GM12874 (cell line): ENCODE measurements at regions not wholly inside any gene's neighbourhood (a gene's known extent, or its start where the extent isn't known, plus 50 kb on each side); places are given as distances from the start of the nearest gene placed in this dataset.

Experiments
- CTCF ChIP-seq: IDR thresholded peaks from 2 replicates; pipeline ENCODE4 v1.5.1; 2011; ENCODE audit warnings: low read depth, mild to moderate bottlenecking, control low read depth, low read length, moderate library complexity; ENCODE audit not compliant: insufficient read depth

DNA sequence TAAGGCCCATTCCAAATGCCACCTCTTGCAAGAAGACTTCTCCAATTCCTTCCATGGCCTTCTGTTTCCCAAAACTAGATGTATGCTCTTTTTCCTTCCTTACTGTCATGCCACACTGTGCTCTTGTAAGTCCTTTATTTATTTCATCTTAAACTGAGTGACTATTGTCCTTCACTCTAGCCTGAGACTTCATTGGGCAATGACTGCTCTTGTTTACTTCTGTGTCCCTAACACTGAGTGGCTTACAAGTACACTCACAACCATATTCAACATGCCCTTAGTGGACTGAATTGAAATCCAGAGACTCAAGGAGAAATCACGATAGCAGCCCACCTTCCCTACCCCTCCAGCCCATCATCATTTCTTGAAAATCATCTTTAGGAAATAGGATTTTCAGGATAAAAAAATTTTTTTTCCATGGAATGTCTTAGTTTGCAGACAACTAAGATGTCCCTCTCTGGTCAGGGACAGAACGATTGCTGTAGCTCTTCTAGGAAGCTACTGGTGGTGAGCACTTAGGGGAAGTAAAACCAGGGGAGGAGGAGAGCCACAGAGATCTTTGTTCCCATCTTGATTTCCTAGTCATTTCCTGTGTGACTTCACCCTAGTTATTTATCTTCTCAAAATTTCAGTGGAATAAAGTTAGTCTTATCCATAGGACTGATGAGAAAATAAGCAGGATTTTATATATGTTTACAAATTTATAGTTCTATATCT lies 80.7 kb downstream of the CYRIA start:
- TF ChIP-seq CTCF: no peak

DNA sequence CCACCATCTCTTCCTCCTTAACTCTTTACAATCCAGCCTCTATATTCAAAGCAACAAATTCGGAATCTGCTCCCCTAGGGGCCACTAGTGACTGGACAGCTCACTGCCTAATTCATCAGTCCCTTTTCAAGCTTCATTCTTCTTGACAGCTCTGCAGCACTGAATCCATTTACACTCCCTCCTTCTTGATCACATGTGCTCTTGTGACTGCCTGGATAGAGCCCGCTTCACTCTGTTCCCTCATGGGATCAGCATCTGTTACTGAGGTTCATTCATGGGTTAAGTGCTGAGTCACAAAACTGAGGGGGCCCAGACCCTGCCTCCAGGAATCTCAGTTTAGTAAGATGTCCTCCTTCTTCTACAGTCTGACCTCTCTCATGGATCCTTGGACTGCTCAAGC lies 81.5 kb downstream of the CYRIA start:
- no peak for TF ChIP-seq CTCF

GRCh38 chr2:16581241-16581640 lies 84.4 kb downstream of the CYRIA start:
- TF ChIP-seq CTCF: no peak

DNA sequence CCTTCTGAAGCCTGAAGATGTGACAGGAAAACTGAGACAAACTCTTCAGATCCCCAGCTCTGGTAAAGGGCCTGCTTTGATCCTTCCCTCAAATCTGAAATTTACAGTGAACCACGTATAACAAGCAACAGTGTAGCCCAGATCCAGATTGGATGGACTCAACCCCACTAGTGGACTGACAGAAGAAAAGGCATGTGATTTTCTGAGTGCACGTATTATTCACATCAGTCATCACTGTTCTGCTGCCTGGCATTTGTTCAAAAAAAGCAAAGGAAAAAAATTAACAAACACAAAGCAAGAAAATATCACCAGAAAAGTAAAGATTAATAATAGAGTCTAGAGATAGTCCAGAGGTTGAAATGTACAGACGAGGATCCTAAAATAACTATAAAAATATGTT lies 87.6 kb downstream of the CYRIA start:
- TF ChIP-seq CTCF: no peak

- TF ChIP-seq CTCF: no peak
Measured at GRCh38 chr2:16570516-16570915, 95.1 kb downstream of the CYRIA start.

DNA sequence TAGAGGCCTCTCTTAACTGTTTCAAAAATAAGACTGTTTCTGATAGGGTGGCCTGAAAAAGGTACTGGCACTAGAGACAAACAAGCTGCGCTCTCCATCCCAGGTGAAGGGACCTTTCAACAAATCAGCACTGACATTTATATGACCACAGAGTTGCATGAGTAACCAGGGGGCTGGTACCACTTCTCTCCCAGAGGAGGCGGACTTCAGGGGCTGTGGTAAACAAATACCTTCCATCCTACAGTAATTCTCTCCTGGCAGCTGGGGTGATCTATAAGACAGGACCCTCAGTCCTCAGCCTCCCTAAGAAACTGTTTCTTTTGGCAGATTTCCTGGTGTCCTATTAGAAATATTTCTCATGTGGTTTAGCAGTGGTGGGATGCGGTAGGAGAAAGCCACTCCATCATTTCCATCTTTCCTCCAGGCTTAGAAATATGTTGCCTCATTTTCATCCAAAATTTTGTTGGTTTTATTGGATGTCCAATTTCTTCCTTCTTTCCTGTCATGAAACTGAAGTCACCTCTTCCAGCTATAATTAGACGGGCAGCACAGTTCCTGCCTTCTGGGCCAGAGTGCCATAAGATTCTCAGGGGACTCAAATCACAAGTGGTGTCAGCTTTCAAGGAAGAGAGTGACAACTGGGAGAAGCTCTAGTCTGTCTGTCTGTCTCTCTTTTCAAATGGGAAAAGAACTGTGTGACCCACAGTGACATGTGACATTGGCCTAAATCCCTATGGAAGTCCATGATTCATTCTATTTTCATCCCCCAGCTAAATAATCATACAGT lies 96.4 kb downstream of the CYRIA start:
- no peak for TF ChIP-seq CTCF

- TF ChIP-seq CTCF: no peak
Measured at GRCh38 chr2:16566701-16567100, 98.9 kb downstream of the CYRIA start.
